ENCODE measurements at regions not wholly inside any gene's neighbourhood (a gene's known extent, or its start where the extent isn't known, plus 50 kb on each side); places are given as distances from the start of the nearest gene placed in this dataset.

DNA sequence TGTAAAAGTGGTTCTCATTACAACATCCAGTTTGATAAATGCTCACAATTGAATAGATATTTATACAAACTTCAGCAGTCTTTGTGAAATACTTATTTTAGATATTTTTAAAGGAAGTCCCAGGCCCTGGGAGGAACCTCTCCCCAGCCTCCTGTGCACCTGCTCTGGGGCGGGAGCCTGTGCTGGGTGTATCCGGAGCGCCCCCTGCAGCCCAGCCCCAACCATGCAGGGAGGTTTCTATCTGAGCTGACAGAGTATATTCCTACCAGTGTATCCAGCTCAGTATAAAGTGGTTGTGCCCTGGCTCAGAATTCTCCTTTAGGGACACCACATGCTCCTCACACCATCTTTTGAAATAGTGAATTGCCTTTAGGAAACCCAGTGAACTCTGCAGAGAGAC lies 851.8 kb downstream of the TMEM121 start:
- TF ChIP-seq, protein P1, sequence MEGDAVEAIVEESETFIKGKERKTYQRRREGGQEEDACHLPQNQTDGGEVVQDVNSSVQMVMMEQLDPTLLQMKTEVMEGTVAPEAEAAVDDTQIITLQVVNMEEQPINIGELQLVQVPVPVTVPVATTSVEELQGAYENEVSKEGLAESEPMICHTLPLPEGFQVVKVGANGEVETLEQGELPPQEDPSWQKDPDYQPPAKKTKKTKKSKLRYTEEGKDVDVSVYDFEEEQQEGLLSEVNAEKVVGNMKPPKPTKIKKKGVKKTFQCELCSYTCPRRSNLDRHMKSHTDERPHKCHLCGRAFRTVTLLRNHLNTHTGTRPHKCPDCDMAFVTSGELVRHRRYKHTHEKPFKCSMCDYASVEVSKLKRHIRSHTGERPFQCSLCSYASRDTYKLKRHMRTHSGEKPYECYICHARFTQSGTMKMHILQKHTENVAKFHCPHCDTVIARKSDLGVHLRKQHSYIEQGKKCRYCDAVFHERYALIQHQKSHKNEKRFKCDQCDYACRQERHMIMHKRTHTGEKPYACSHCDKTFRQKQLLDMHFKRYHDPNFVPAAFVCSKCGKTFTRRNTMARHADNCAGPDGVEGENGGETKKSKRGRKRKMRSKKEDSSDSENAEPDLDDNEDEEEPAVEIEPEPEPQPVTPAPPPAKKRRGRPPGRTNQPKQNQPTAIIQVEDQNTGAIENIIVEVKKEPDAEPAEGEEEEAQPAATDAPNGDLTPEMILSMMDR (CRISPR knock-in tag; IDR thresholded peaks at IDR 0.05), result peak; percentile 34
- TF ChIP-seq ZNF776 (CRISPR knock-in tag; IDR thresholded peaks at IDR 0.05), result no peak

GRCh38 chr14:106380740-106381139 lies 854.4 kb downstream of the TMEM121 start:
- Histone ChIP-seq H3K9ac (ENCODE audit: insufficient read depth, low read depth, low read length) (no peak overlapping the region), H3K79me2 (ENCODE audit: insufficient read depth, low read length) (no peaks in the 10 kb centered on the region), H3K4me1 (ENCODE audit: insufficient read depth, low read length) (no peaks in the 10 kb centered on the region), H3K4me3 (replicated peaks in 1 of 3; ENCODE audit: insufficient read depth in 1 of 3, low read depth in 2 of 3, low read length in 3 of 3) (no peak overlapping the region), H2AFZ (ENCODE audit: low read length) (no peak overlapping the region), H3K4me2 (ENCODE audit: low read depth, low read length) (no peak overlapping the region), H3K27ac (ENCODE audit: extremely low read length, insufficient read depth, low read length) (no peak overlapping the region), H3K9me3 (ENCODE audit: low read length) (no peaks in the 10 kb centered on the region), H3K36me3 (replicated peaks in 1 of 2; ENCODE audit: control insufficient read depth in 1 of 2, insufficient read depth in 2 of 2, low read length in 2 of 2) (no peaks in the 10 kb centered on the region), H3K27me3 (ENCODE audit: control insufficient read depth in 1 of 2, insufficient read depth in 2 of 2, low read length in 2 of 2) (peaks cover 0 to 2% of the 10 kb centered on the region in 2 experiments; a peak in 2 of 5 replicates), H4K20me1 (ENCODE audit: insufficient read depth, low read length) (no peaks in the 10 kb centered on the region)
- WGBS (ENCODE audit: low lambda C conversion rate), result 9% methylated on average over 2 of the region's 2 CpGs
- no peak for ATAC-seq
- no TSS peak for BruUV-seq (replicated peaks)
- ChIA-PET POLR2A (no interaction called here), CTCF (ENCODE audit: low intra/inter-chr PET ratio, low total read pairs) (no interaction called here)
- no peak for DNase-seq (ENCODE audit: low spot score)
- in situ Hi-C loops (cut with HindIII; ENCODE audit: extremely low pct_ligation_motif_present, low pct_unique_long_range_greater_than_20kb) (no loop called here), intact Hi-C loops (cut with micrococcal nuclease; ENCODE audit: unreplicated experiment) (no loop called here)
- FAIRE-seq, result no peak
- TF ChIP-seq PRDM15 (CRISPR knock-in tag; IDR thresholded peaks at IDR 0.05), result no peak
- TF ChIP-seq ZBTB39 (CRISPR knock-in tag; IDR thresholded peaks at IDR 0.05), result no peak
- no peak for TF ChIP-seq KLF11 (CRISPR knock-in tag; IDR thresholded peaks at IDR 0.05)
- TF ChIP-seq SNAPC2 (CRISPR knock-in tag; IDR thresholded peaks at IDR 0.05), result no peak
- TF ChIP-seq NFKBIZ (CRISPR knock-in tag; IDR thresholded peaks at IDR 0.05), result no peak
- TF ChIP-seq ZNF616 (CRISPR knock-in tag; IDR thresholded peaks at IDR 0.05; ENCODE audit: low read depth), result no peak
- no peak for TF ChIP-seq ZSCAN9 (CRISPR knock-in tag; IDR thresholded peaks at IDR 0.05; ENCODE audit: borderline replicate concordance)
- no peak for TF ChIP-seq GMEB1 (CRISPR knock-in tag; IDR thresholded peaks at IDR 0.05; ENCODE audit: borderline replicate concordance)

More for the DNA sequence above, 851.8 kb downstream of the TMEM121 start:
- ChIA-PET POLR2A (no interaction called here), CTCF (ENCODE audit: low intra/inter-chr PET ratio, low total read pairs) (no interaction called here)
- Histone ChIP-seq H4K20me1 (ENCODE audit: insufficient read depth, low read length) (no peaks in the 10 kb centered on the region), H3K4me1 (ENCODE audit: insufficient read depth, low read length) (no peaks in the 10 kb centered on the region), H3K4me3 (replicated peaks in 1 of 3; ENCODE audit: insufficient read depth in 1 of 3, low read depth in 2 of 3, low read length in 3 of 3) (no peak overlapping the region), H3K27me3 (ENCODE audit: control insufficient read depth in 1 of 2, insufficient read depth in 2 of 2, low read length in 2 of 2) (peaks cover 0 to 2% of the 10 kb centered on the region in 2 experiments; a peak in 1 of 5 replicates), H3K79me2 (ENCODE audit: insufficient read depth, low read length) (no peaks in the 10 kb centered on the region), H3K9ac (ENCODE audit: insufficient read depth, low read depth, low read length) (no peak overlapping the region), H2AFZ (ENCODE audit: low read length) (no peak overlapping the region), H3K36me3 (replicated peaks in 1 of 2; ENCODE audit: control insufficient read depth in 1 of 2, insufficient read depth in 2 of 2, low read length in 2 of 2) (no peaks in the 10 kb centered on the region), H3K9me3 (ENCODE audit: low read length) (no peaks in the 10 kb centered on the region), H3K4me2 (ENCODE audit: low read depth, low read length) (no peak overlapping the region), H3K27ac (ENCODE audit: extremely low read length, insufficient read depth, low read length) (no peak overlapping the region)
- in situ Hi-C loops (cut with HindIII; ENCODE audit: extremely low pct_ligation_motif_present, low pct_unique_long_range_greater_than_20kb), result no loop called here
- BruUV-seq (replicated peaks), result no TSS peak
- ATAC-seq (no peak), DNase-seq (ENCODE audit: low spot score) (no peak), FAIRE-seq (no peak)
- WGBS (ENCODE audit: low lambda C conversion rate), result 0% methylated on average over 2 of the region's 3 CpGs
- intact Hi-C loops (cut with micrococcal nuclease; ENCODE audit: unreplicated experiment), result no loop called here

Data from HepG2 (cell line).